HEK293T (cell line): ENCODE measurements at regions not wholly inside any gene's neighbourhood (a gene's known extent, or its start where the extent isn't known, plus 50 kb on each side); places are given as distances from the start of the nearest gene placed in this dataset.

Experiments used
- BHLHE40 ChIP-seq: fragments of 450-650 bp; IDR thresholded peaks from 2 replicates; pipeline ENCODE4 v1.6.1; 2016; ENCODE audit warnings: mild to moderate bottlenecking, moderate library complexity, borderline replicate concordance
- ELF4 ChIP-seq: fragments of 450-650 bp; IDR thresholded peaks from 2 replicates; pipeline ENCODE4 v1.6.1; 2017; ENCODE audit warnings: antibody characterized with exemption
- FOXA1 ChIP-seq: fragments of 450-650 bp; IDR thresholded peaks from 2 replicates; pipeline ENCODE4 v1.6.1; 2016; ENCODE audit warnings: mild to moderate bottlenecking
- FOXK2 ChIP-seq: fragments of 450-650 bp; IDR thresholded peaks from 2 replicates; pipeline ENCODE4 v1.6.1; 2016; ENCODE audit warnings: mild to moderate bottlenecking
- L3MBTL2 ChIP-seq: fragments of 450-650 bp; conservative IDR thresholded peaks from 2 replicates; pipeline ENCODE4 v1.6.1; 2016; ENCODE audit warnings: mild to moderate bottlenecking
- NFRKB ChIP-seq: fragments of 450-650 bp; IDR thresholded peaks from 2 replicates; pipeline ENCODE4 v1.6.1; 2016; ENCODE audit warnings: mild to moderate bottlenecking, moderate library complexity
- SP1 ChIP-seq: fragments of 450-650 bp; IDR thresholded peaks from 2 replicates; pipeline ENCODE4 v1.6.1; 2017
- TF ChIP-seq, protein P1 (sequence below): fragments of 450-650 bp; IDR thresholded peaks from 2 replicates; pipeline ENCODE4 v1.6.1; 2016

DNA sequence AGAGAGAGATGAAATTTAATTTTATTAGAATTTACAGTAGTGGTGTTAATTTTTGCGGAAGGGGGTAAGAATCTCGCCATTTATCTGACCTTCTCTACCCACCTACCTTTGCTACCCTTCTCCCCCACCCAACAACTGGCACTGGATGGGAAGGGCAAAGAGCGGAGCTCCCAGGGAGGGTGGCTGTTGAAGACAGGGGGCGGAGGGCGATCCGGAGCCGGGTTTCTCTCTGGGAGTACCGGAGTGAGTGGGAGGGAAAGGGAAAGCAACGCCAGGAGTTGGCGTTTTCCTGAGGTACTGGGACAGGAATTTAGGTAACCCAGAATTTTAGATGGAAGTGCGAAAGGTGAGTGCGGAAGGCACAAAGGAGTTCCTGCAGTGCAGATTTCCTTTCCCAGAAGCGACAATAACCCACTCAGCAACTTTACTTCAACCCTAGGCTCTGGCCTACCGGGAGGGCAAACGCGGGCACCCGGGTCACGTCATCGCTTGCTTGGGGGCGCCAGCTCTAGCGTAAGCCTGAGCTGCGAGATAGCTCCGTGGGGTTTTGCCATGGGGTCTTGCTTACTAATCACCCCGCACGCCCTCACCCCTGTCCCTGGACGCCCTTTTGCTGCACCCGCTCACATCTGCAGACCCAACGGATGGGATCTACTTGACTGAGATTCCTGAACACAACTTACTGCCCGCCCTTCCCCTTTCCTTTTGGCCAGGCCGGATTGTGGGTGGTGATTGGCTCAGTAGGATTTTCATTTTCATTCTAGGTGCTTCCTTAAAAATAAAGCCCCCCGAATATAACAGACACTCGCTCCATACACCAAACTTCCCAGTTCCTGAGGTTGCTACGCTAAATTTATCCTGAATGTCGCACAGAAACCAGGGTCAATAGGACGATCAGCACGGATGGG lies 413.0 kb upstream of the ESRRG start:
- no peak for TF ChIP-seq FOXK2
- TF ChIP-seq SP1, result no peak
- TF ChIP-seq ELF4, result no peak
- no peak for TF ChIP-seq NFRKB
- TF ChIP-seq, protein P1, sequence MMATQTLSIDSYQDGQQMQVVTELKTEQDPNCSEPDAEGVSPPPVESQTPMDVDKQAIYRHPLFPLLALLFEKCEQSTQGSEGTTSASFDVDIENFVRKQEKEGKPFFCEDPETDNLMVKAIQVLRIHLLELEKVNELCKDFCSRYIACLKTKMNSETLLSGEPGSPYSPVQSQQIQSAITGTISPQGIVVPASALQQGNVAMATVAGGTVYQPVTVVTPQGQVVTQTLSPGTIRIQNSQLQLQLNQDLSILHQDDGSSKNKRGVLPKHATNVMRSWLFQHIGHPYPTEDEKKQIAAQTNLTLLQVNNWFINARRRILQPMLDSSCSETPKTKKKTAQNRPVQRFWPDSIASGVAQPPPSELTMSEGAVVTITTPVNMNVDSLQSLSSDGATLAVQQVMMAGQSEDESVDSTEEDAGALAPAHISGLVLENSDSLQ, result no peak
- TF ChIP-seq BHLHE40, result no peak
- TF ChIP-seq L3MBTL2, result no peak; the same call in 1 of the 2 replicates
- no peak for TF ChIP-seq FOXA1
